ENCODE measurements at regions not wholly inside any gene's neighbourhood (a gene's known extent, or its start where the extent isn't known, plus 50 kb on each side); places are given as distances from the start of the nearest gene placed in this dataset.

GRCh38 chr17:54841656-54842055 is 59.0 kb upstream of the TOM1L1 start:
- TF ChIP-seq ZBTB7A (IDR thresholded peaks at IDR 0.05; ENCODE audit: low read depth) = no peak
- TF ChIP-seq REST (IDR thresholded peaks at IDR 0.05; ENCODE audit: low read depth) = no peak
- TF ChIP-seq YY1 (IDR thresholded peaks at IDR 0.05; ENCODE audit: low read depth) = no peak
- no peak for TF ChIP-seq CEBPB (IDR thresholded peaks at IDR 0.05)
- no peak for TF ChIP-seq FOXM1 (IDR thresholded peaks at IDR 0.05; ENCODE audit: borderline replicate concordance, low read depth)
- TF ChIP-seq EP300 (IDR thresholded peaks at IDR 0.05; ENCODE audit: borderline replicate concordance) = no peak
- no peak for TF ChIP-seq TAF1 (IDR thresholded peaks at IDR 0.05; ENCODE audit: low read depth)
- no peak for TF ChIP-seq EGR1 (IDR thresholded peaks at IDR 0.05)
- TF ChIP-seq USF1 (IDR thresholded peaks at IDR 0.05) = no peak
- TF ChIP-seq NFIC (IDR thresholded peaks at IDR 0.05) = no peak
- TF ChIP-seq, protein P1, sequence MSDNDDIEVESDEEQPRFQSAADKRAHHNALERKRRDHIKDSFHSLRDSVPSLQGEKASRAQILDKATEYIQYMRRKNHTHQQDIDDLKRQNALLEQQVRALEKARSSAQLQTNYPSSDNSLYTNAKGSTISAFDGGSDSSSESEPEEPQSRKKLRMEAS (IDR thresholded peaks at IDR 0.05) = no peak
- no peak for TF ChIP-seq TEAD4 (IDR thresholded peaks at IDR 0.05)

Data from Ishikawa (cell line).